Liver (tissue), 8 donors: ENCODE measurements at regions not wholly inside any gene's neighbourhood (a gene's known extent, or its start where the extent isn't known, plus 50 kb on each side); places are given as distances from the start of the nearest gene placed in this dataset.

Source experiments
- DNase-seq: peaks from one replicate; pipeline ENCODE4 v3.0.0-alpha.2; 2017; ENCODE audit warnings: low spot score
- H3K27ac ChIP-seq, 2 donors: one replicate each; pipeline ENCODE4 v1.7.0; 2013; ENCODE audit warnings: inconsistent platforms in 2 of 2, low read length in 2 of 2, control low read depth in 1 of 2, low read depth in 1 of 2, mild to moderate bottlenecking in 1 of 2
- H3K27me3 ChIP-seq, 4 donors: one replicate each; pipeline versions ENCODE4 v1.6.1 to v1.7.0; 2013; ENCODE audit warnings: low read length in 3 of 4, inconsistent platforms in 1 of 4, mild to moderate bottlenecking in 1 of 4, moderate library complexity in 1 of 4; ENCODE audit not compliant: control insufficient read depth in 4 of 4, insufficient read depth in 4 of 4
- H3K36me3 ChIP-seq, 4 donors: one replicate each; pipeline versions ENCODE4 v1.6.1 to v1.7.0; 2013; ENCODE audit warnings: low read length in 3 of 4, mild to moderate bottlenecking in 3 of 4, low read depth in 1 of 4, moderate library complexity in 1 of 4; ENCODE audit not compliant: control insufficient read depth in 4 of 4, insufficient read depth in 3 of 4
- H3K4me1 ChIP-seq, 4 donors: one replicate each; pipeline versions ENCODE4 v1.6.1 to v1.7.0; 2013; ENCODE audit warnings: low read length in 3 of 4, mild to moderate bottlenecking in 3 of 4, moderate library complexity in 1 of 4; ENCODE audit not compliant: control insufficient read depth in 4 of 4, insufficient read depth in 4 of 4
- H3K4me3 ChIP-seq, 3 donors: one replicate each; pipeline versions ENCODE4 v1.6.1 to v1.7.0; 2013; ENCODE audit warnings: low read length in 3 of 3, control low read depth in 1 of 3, low read depth in 1 of 3, mild to moderate bottlenecking in 1 of 3
- H3K9ac ChIP-seq, 2 donors: one replicate each; pipeline ENCODE4 v1.7.0; 2013; ENCODE audit warnings: low read length in 2 of 2, mild to moderate bottlenecking in 2 of 2, moderate library complexity in 2 of 2, control low read depth in 1 of 2, low read depth in 1 of 2
- H3K9me3 ChIP-seq, 4 donors: one replicate each; pipeline versions ENCODE4 v1.6.1 to v1.7.0; 2013; ENCODE audit warnings: low read length in 3 of 4; ENCODE audit not compliant: control insufficient read depth in 4 of 4
- ATF3 ChIP-seq: IDR thresholded peaks from 2 replicates; pipeline ENCODE4 v1.6.1; 2016; ENCODE audit warnings: antibody characterized with exemption
- CTCF ChIP-seq: fragments of 150-350 bp; IDR thresholded peaks from 2 replicates; pipeline ENCODE4 v1.5.1; 2017; ENCODE audit warnings: improper control_type of control experiment, low read depth, low read length; ENCODE audit not compliant: missing input control
- EGR1 ChIP-seq, 2 donors: IDR thresholded peaks; 2 replicates each; pipeline ENCODE4 v1.6.1; 2016 to 2018; ENCODE audit warnings: antibody characterized with exemption in 2 of 2, low read depth in 2 of 2
- FOXA1 ChIP-seq: IDR thresholded peaks from 2 replicates; pipeline ENCODE4 v1.6.1; 2016; ENCODE audit warnings: antibody characterized with exemption
- FOXA2 ChIP-seq: IDR thresholded peaks from 2 replicates; pipeline ENCODE4 v1.6.1; 2016; ENCODE audit warnings: antibody characterized with exemption
- GABPA ChIP-seq, 2 donors: IDR thresholded peaks in 1 of 2; conservative IDR thresholded peaks in 1 of 2; 2 replicates each; pipeline ENCODE4 v1.6.1; 2016; ENCODE audit warnings: antibody characterized with exemption in 2 of 2, mild to moderate bottlenecking in 1 of 2, moderate library complexity in 1 of 2
- HNF4A ChIP-seq, 2 donors: conservative IDR thresholded peaks; 2 replicates each; pipeline ENCODE4 v1.6.1; 2016; ENCODE audit warnings: antibody characterized with exemption in 2 of 2, mild to moderate bottlenecking in 2 of 2
- HNF4G ChIP-seq: IDR thresholded peaks from 2 replicates; pipeline ENCODE4 v1.6.1; 2016; ENCODE audit warnings: antibody characterized with exemption
- JUND ChIP-seq, 2 donors: IDR thresholded peaks; 2 replicates each; pipeline ENCODE4 v1.6.1; 2016; ENCODE audit warnings: antibody characterized with exemption in 2 of 2
- MAX ChIP-seq: IDR thresholded peaks from 2 replicates; pipeline ENCODE4 v1.6.1; 2016; ENCODE audit warnings: antibody characterized with exemption
- NR2F2 ChIP-seq: IDR thresholded peaks from 2 replicates; pipeline ENCODE4 v1.6.1; 2016; ENCODE audit warnings: antibody characterized with exemption
- RAD21 ChIP-seq, 2 donors: IDR thresholded peaks; 2 replicates each; pipeline ENCODE4 v1.6.1; 2016; ENCODE audit warnings: antibody characterized with exemption in 2 of 2, mild to moderate bottlenecking in 2 of 2
- REST ChIP-seq: IDR thresholded peaks from 2 replicates; pipeline ENCODE4 v1.6.1; 2016; ENCODE audit warnings: antibody characterized with exemption, mild to moderate bottlenecking
- RXRA ChIP-seq, 2 donors: IDR thresholded peaks; 2 replicates each; pipeline ENCODE4 v1.6.1; 2017 to 2018; ENCODE audit warnings: antibody characterized with exemption in 2 of 2, mild to moderate bottlenecking in 1 of 2
- SP1 ChIP-seq: IDR thresholded peaks from 2 replicates; pipeline ENCODE4 v1.6.1; 2018; ENCODE audit warnings: antibody characterized with exemption, mild to moderate bottlenecking
- TAF1 ChIP-seq: conservative IDR thresholded peaks from 2 replicates; pipeline ENCODE4 v1.6.1; 2016; ENCODE audit warnings: antibody characterized with exemption, mild to moderate bottlenecking
- YY1 ChIP-seq: IDR thresholded peaks from 2 replicates; pipeline ENCODE4 v1.6.1; 2016; ENCODE audit warnings: antibody characterized with exemption, mild to moderate bottlenecking
- ZBTB33 ChIP-seq: IDR thresholded peaks from 2 replicates; pipeline ENCODE4 v1.6.1; 2016; ENCODE audit warnings: antibody characterized with exemption
- WGBS: extraction: QIAGEN DNeasy Blood & Tissue Kit; methylation state at CpG from one replicate; pipeline ENCODE4 v1.1.7; 2013; 5-methylcytosine and 5-hydroxymethylcytosine counted together
- donor health status: healthy.
- donor health status: healthy.
- donor health status: healthy.
- donor health status: healthy.
- donor health status: healthy.

GRCh38 chr4:104915373-104915772 lies 231.3 kb upstream of the TET2 start:
- Histone ChIP-seq H3K4me1 (peaks cover 3 to 28% (median 15%) of the 10 kb centered on the region in 4 donors), H3K9ac (no peak overlapping the region), H3K9me3 (no peaks in the 10 kb centered on the region), H3K4me3 (no peak overlapping the region), H3K36me3 (no peaks in the 10 kb centered on the region), H3K27me3 (no peaks in the 10 kb centered on the region), H3K27ac (peak overlapping the region in 1 of 2 donors; percentile 1)
- TF ChIP-seq SP1 (peak; percentile 50), HNF4G (no peak), TAF1 (no peak), ATF3 (peak; percentile 8), MAX (no peak), RXRA (IDR thresholded peaks at IDR 0.05) (peak; percentile 44 to 60), NR2F2 (no peak), REST (no peak), EGR1 (IDR thresholded peaks at IDR 0.05; ENCODE audit: low read depth in 2 of 2) (no peak), HNF4A (conservative IDR thresholded peaks at IDR 0.05) (peak; percentile 12 to 54), ZBTB33 (peak; percentile 12), GABPA (IDR thresholded peaks at IDR 0.05 in 1 of 2, conservative IDR thresholded peaks at IDR 0.05 in 1 of 2) (no peak), CTCF (no peak), FOXA1 (no peak), JUND (IDR thresholded peaks at IDR 0.05) (peak; percentile 38 to 41), YY1 (peak; percentile 40), FOXA2 (no peak), RAD21 (IDR thresholded peaks at IDR 0.05) (no peak)
- DNase-seq: no peak
- 46% methylated on average over 3 of the region's 3 CpGs for WGBS
